Posterior vena cava (tissue), 2 donors: ENCODE measurements at regions not wholly inside any gene's neighbourhood (a gene's known extent, or its start where the extent isn't known, plus 50 kb on each side); places are given as distances from the start of the nearest gene placed in this dataset.

Experiments
- DNase-seq: peaks from one replicate; pipeline ENCODE4 v3.0.0-alpha.2; 2020; ENCODE audit warnings: low spot score
- intact Hi-C, 2 donors: fragments of 100-400 bp; cut with DNase I; formaldehyde crosslinking; loops; one replicate each; pipeline versions ENCODE4 v1.14.1 to v1.14.2; 2022 to 2023
- donor health status: DM: yes; HTN: yes; CAD: no.
- donor health status: DM: yes; HTN: yes; CAD: no.

GRCh38 chr12:28869197-28869596 is 279.9 kb upstream of the FAR2 start:
- no peak for DNase-seq
- intact Hi-C loops, result no loop called here

- no peak for DNase-seq
- intact Hi-C loops, result no loop called here
Measured at GRCh38 chr12:28870839-28871440, 278.1 kb upstream of the FAR2 start.

- intact Hi-C loops, result no loop called here
- no peak for DNase-seq
Measured at GRCh38 chr12:28872654-28873268, 276.3 kb upstream of the FAR2 start.

- DNase-seq, result no peak
- intact Hi-C loops, result no loop called here
Measured at GRCh38 chr12:28874758-28875157, 274.3 kb upstream of the FAR2 start.

GRCh38 chr12:28876196-28876798 is 272.8 kb upstream of the FAR2 start:
- no peak for DNase-seq
- intact Hi-C loops, result no loop called here

- intact Hi-C loops, result no loop called here
Measured at GRCh38 chr12:28877854-28878253, 271.2 kb upstream of the FAR2 start.

GRCh38 chr12:28878629-28879028 is 270.4 kb upstream of the FAR2 start:
- intact Hi-C loops, result no loop called here
- no peak for DNase-seq

More at GRCh38 chr12:28877854-28878253, 271.2 kb upstream of the FAR2 start:
- DNase-seq, result no peak

- intact Hi-C loops, result no loop called here
- DNase-seq, result no peak
Measured at GRCh38 chr12:28879379-28879778, 269.7 kb upstream of the FAR2 start.

GRCh38 chr12:28882444-28882843 is 266.6 kb upstream of the FAR2 start:
- intact Hi-C loops, result no loop called here
- no peak for DNase-seq

GRCh38 chr12:28883406-28883997 is 265.6 kb upstream of the FAR2 start:
- intact Hi-C loops, result no loop called here

GRCh38 chr12:28884904-28885679 is 264.0 kb upstream of the FAR2 start:
- intact Hi-C loops, result no loop called here
- no peak for DNase-seq

More at GRCh38 chr12:28883406-28883997, 265.6 kb upstream of the FAR2 start:
- DNase-seq, result no peak

GRCh38 chr12:28885928-28886327 is 263.1 kb upstream of the FAR2 start:
- intact Hi-C loops, result no loop called here
- no peak for DNase-seq

GRCh38 chr12:28887461-28887990 is 261.6 kb upstream of the FAR2 start:
- no peak for DNase-seq
- intact Hi-C loops, result no loop called here

GRCh38 chr12:28890664-28891063 is 258.4 kb upstream of the FAR2 start:
- intact Hi-C loops, result no loop called here
- no peak for DNase-seq

GRCh38 chr12:28891126-28891525 is 258.0 kb upstream of the FAR2 start:
- no peak for DNase-seq

GRCh38 chr12:28893365-28893764 is 255.7 kb upstream of the FAR2 start:
- no peak for DNase-seq
- intact Hi-C loops, result no loop called here

More at GRCh38 chr12:28891126-28891525, 258.0 kb upstream of the FAR2 start:
- intact Hi-C loops, result no loop called here

GRCh38 chr12:28893856-28894255 is 255.2 kb upstream of the FAR2 start:
- no peak for DNase-seq
- intact Hi-C loops, result no loop called here

- no peak for DNase-seq
- intact Hi-C loops, result no loop called here
Measured at GRCh38 chr12:28896421-28896820, 252.7 kb upstream of the FAR2 start.

- DNase-seq, result no peak
- intact Hi-C loops, result no loop called here
Measured at GRCh38 chr12:28898038-28898437, 251.0 kb upstream of the FAR2 start.

- intact Hi-C loops, result no loop called here
Measured at GRCh38 chr12:28899951-28900350, 249.1 kb upstream of the FAR2 start.

More at GRCh38 chr12:28899951-28900350, 249.1 kb upstream of the FAR2 start:
- DNase-seq, result no peak
